MM.1S (cell line): ENCODE measurements at regions not wholly inside any gene's neighbourhood (a gene's known extent, or its start where the extent isn't known, plus 50 kb on each side); places are given as distances from the start of the nearest gene placed in this dataset.

Source experiments
- DNase-seq: peaks from one replicate; pipeline ENCODE4 v3.0.0-alpha.2; 2015
- H2AFZ ChIP-seq: fragments of 300-600 bp; sonication (generic); 2 replicates; pipeline ENCODE4 v1.6.0; 2016; ENCODE audit warnings: antibody characterized with exemption, low read length
- H3F3A ChIP-seq: fragments of 300-600 bp; sonication (generic); 2 replicates; pipeline ENCODE4 v1.6.1; 2016; ENCODE audit warnings: mild to moderate bottlenecking, antibody characterized with exemption, low read length, moderate library complexity, mixed read lengths; ENCODE audit not compliant: insufficient read depth
- H3K27ac ChIP-seq: fragments of 300-600 bp; sonication (generic); 2 replicates; pipeline ENCODE4 v1.5.1; 2016; ENCODE audit warnings: mild to moderate bottlenecking, low read length
- H3K27me3 ChIP-seq: fragments of 300-600 bp; sonication (generic); replicated peaks from 2 replicates; pipeline ENCODE4 v1.6.0; 2016; ENCODE audit warnings: low read length; ENCODE audit not compliant: insufficient read depth
- H3K36me3 ChIP-seq: fragments of 300-600 bp; sonication (generic); replicated peaks from 2 replicates; pipeline ENCODE4 v1.6.1; 2016; ENCODE audit warnings: mild to moderate bottlenecking, low read length, mixed read lengths; ENCODE audit not compliant: insufficient read depth
- H3K4me1 ChIP-seq: fragments of 300-600 bp; sonication (generic); 2 replicates; pipeline ENCODE4 v1.6.1; 2016; ENCODE audit warnings: low read length, mixed read lengths
- H3K4me2 ChIP-seq: fragments of 300-600 bp; sonication (generic); 2 replicates; pipeline ENCODE4 v1.6.0; 2016; ENCODE audit warnings: low read depth, low read length
- H3K4me3 ChIP-seq: fragments of 300-600 bp; sonication (generic); 2 replicates; pipeline ENCODE4 v1.5.1; 2016; ENCODE audit warnings: low read length, mixed read lengths
- H3K79me2 ChIP-seq: fragments of 300-600 bp; sonication (generic); 2 replicates; pipeline ENCODE4 v1.6.1; 2016; ENCODE audit warnings: mixed run types, low read length, mixed read lengths
- H3K9ac ChIP-seq: fragments of 300-600 bp; sonication (generic); 2 replicates; pipeline ENCODE4 v1.6.1; 2016; ENCODE audit warnings: low read length, mixed read lengths
- H3K9me2 ChIP-seq: fragments of 300-600 bp; sonication (generic); replicated peaks from 2 replicates; pipeline ENCODE4 v1.6.1; 2016; ENCODE audit warnings: mild to moderate bottlenecking, low read length, mixed read lengths; ENCODE audit not compliant: insufficient read depth
- H3K9me3 ChIP-seq: fragments of 300-600 bp; sonication (generic); replicated peaks from 2 replicates; pipeline ENCODE4 v1.6.1; 2016; ENCODE audit warnings: mild to moderate bottlenecking, low read length, mixed read lengths; ENCODE audit not compliant: insufficient read depth
- H4K20me1 ChIP-seq: fragments of 300-600 bp; sonication (generic); 2 replicates; pipeline ENCODE4 v1.6.1; 2016; ENCODE audit warnings: mild to moderate bottlenecking, low read length, moderate library complexity, mixed read lengths; ENCODE audit not compliant: insufficient read depth
- EZH2 ChIP-seq: fragments of 300-600 bp; sonication (generic); optimal IDR thresholded peaks from 2 replicates; pipeline ENCODE3; 2017; ENCODE audit warnings: low read depth, mild to moderate bottlenecking, antibody characterized with exemption, low read length, mixed read lengths
- EZH2phosphoT487 ChIP-seq: fragments of 300-600 bp; sonication (generic); IDR thresholded peaks from 2 replicates; pipeline ENCODE4 v1.6.1; 2018; ENCODE audit warnings: antibody characterized with exemption, low read length
- TF ChIP-seq, protein P1 (sequence below): fragments of 300-600 bp; sonication (generic); IDR thresholded peaks from 2 replicates; pipeline ENCODE4 v1.5.1; 2016; ENCODE audit warnings: antibody characterized with exemption, low read length, mixed read lengths

DNA sequence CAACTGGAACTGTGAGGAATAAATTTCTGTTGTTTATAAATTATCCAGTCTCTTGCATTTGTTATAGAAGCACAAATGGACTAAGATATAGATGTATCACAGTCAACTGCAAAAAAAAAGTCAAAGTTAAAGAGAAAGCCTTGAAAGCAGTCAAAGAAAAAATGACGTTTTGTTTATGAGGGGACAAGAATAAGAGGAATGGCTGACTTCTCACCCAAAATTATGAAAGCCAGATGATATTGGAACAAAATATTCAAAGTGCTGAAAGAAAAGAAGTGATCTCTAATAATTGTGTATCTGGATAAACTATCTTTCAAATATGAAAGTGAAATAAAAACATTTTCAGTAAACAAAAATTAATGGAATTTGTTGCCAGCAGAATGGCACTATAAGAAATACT, 171.8 kb upstream of the IGF1R start:
- H2AFZ ChIP-seq: no peak overlapping the region
- H3K9ac ChIP-seq: no peak overlapping the region
- no peak for TF ChIP-seq EZH2phosphoT487
- TF ChIP-seq, protein P1, sequence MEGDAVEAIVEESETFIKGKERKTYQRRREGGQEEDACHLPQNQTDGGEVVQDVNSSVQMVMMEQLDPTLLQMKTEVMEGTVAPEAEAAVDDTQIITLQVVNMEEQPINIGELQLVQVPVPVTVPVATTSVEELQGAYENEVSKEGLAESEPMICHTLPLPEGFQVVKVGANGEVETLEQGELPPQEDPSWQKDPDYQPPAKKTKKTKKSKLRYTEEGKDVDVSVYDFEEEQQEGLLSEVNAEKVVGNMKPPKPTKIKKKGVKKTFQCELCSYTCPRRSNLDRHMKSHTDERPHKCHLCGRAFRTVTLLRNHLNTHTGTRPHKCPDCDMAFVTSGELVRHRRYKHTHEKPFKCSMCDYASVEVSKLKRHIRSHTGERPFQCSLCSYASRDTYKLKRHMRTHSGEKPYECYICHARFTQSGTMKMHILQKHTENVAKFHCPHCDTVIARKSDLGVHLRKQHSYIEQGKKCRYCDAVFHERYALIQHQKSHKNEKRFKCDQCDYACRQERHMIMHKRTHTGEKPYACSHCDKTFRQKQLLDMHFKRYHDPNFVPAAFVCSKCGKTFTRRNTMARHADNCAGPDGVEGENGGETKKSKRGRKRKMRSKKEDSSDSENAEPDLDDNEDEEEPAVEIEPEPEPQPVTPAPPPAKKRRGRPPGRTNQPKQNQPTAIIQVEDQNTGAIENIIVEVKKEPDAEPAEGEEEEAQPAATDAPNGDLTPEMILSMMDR: no peak
- TF ChIP-seq EZH2: no peak
- H3K4me2 ChIP-seq: no peak overlapping the region
- no peak overlapping the region for H3K27ac ChIP-seq
- no peaks in the 10 kb centered on the region for H3K9me3 ChIP-seq
- H3K4me1 ChIP-seq: no peaks in the 10 kb centered on the region
- H3K4me3 ChIP-seq: no peak overlapping the region
- no peaks in the 10 kb centered on the region for H4K20me1 ChIP-seq
- DNase-seq: no peak
- H3K36me3 ChIP-seq: no peaks in the 10 kb centered on the region
- no peaks in the 10 kb centered on the region for H3F3A ChIP-seq
- H3K79me2 ChIP-seq: no peaks in the 10 kb centered on the region
- H3K9me2 ChIP-seq: no peaks in the 10 kb centered on the region
- no peaks in the 10 kb centered on the region for H3K27me3 ChIP-seq

DNA sequence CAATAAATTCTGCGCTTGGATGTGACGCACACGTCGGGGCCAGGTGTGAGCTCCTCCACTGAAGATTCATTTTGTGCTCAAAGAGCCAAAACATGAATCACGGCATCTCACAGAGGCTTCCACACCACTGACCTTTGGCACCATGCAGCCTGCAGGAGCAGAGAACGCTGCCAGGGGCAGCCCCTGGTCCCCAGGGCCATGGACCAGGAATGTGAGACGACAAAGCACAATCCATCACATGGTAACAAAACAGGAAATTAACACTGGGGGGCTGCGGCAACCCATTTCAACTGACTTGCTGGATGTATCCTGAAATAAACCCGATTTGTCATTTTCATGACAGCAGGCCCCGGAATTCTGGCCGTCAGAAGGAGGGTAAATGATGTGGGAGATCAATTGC, 167.5 kb upstream of the IGF1R start:
- Histone ChIP-seq H3K4me1 (no peaks in the 10 kb centered on the region), H3K4me3 (no peak overlapping the region), H3K27ac (no peak overlapping the region), H2AFZ (no peak overlapping the region), H3K79me2 (no peaks in the 10 kb centered on the region), H3K9me3 (no peaks in the 10 kb centered on the region), H3F3A (no peaks in the 10 kb centered on the region), H3K27me3 (no peaks in the 10 kb centered on the region), H3K4me2 (no peak overlapping the region), H3K9me2 (no peaks in the 10 kb centered on the region), H4K20me1 (no peaks in the 10 kb centered on the region), H3K9ac (no peak overlapping the region), H3K36me3 (no peaks in the 10 kb centered on the region)
- no peak for TF ChIP-seq EZH2phosphoT487
- no peak for TF ChIP-seq EZH2
- TF ChIP-seq, protein P1: no peak
- no peak for DNase-seq

- Histone ChIP-seq H3K27ac (no peak overlapping the region), H2AFZ (no peak overlapping the region), H3K4me1 (no peaks in the 10 kb centered on the region), H3K79me2 (no peaks in the 10 kb centered on the region), H3K9ac (no peak overlapping the region), H3K9me2 (no peaks in the 10 kb centered on the region), H3K27me3 (no peaks in the 10 kb centered on the region), H3F3A (no peaks in the 10 kb centered on the region), H3K4me2 (no peak overlapping the region), H3K9me3 (no peaks in the 10 kb centered on the region), H3K36me3 (no peaks in the 10 kb centered on the region), H3K4me3 (no peak overlapping the region), H4K20me1 (no peaks in the 10 kb centered on the region)
- DNase-seq: no peak
- TF ChIP-seq EZH2phosphoT487 (no peak), EZH2 (no peak)
- TF ChIP-seq, protein P1: no peak
Measured at GRCh38 chr15:98483575-98484130, 164.7 kb upstream of the IGF1R start.
